GM23338 (cell line): ENCODE measurements at regions not wholly inside any gene's neighbourhood (a gene's known extent, or its start where the extent isn't known, plus 50 kb on each side); places are given as distances from the start of the nearest gene placed in this dataset.

ENCODE experiments used
- CREB1 ChIP-seq: fragments of 250-450 bp; sonication (Bioruptor Pico); IDR thresholded peaks from 2 replicates; pipeline ENCODE4 v1.5.0; 2020; ENCODE audit warnings: low read depth, mild to moderate bottlenecking, moderate library complexity
- ETS1 ChIP-seq: IDR thresholded peaks from 2 replicates; pipeline ENCODE4 v1.6.1; 2016; ENCODE audit warnings: antibody characterized with exemption
- EZH2 ChIP-seq: fragments of 200-600 bp; sonication (generic); IDR thresholded peaks from one replicate; pipeline ENCODE4 v1.8.0; 2017; ENCODE audit warnings: antibody characterized with exemption, mild to moderate bottlenecking, low read depth; ENCODE audit not compliant: unreplicated experiment
- EZH2phosphoT487 ChIP-seq: fragments of 200-600 bp; sonication (generic); IDR thresholded peaks from one replicate; pipeline ENCODE4 v1.8.1; 2018; ENCODE audit warnings: antibody characterized with exemption; ENCODE audit not compliant: unreplicated experiment
- JUNB ChIP-seq: IDR thresholded peaks from one replicate; pipeline ENCODE4 v1.6.1; 2016; ENCODE audit warnings: antibody characterized with exemption; ENCODE audit not compliant: unreplicated experiment
- NANOG ChIP-seq: IDR thresholded peaks from 2 replicates; pipeline ENCODE4 v1.6.1; 2016; ENCODE audit warnings: antibody characterized with exemption, borderline replicate concordance
- POLR2AphosphoS5 ChIP-seq: IDR thresholded peaks from 2 replicates; pipeline ENCODE4 v1.6.1; 2016; ENCODE audit warnings: antibody characterized with exemption, low read depth
- STAT1 ChIP-seq: IDR thresholded peaks from one replicate; pipeline ENCODE4 v1.6.1; 2016; ENCODE audit warnings: antibody characterized with exemption; ENCODE audit not compliant: unreplicated experiment
- ZNF114 ChIP-seq: fragments of 250-450 bp; sonication (Bioruptor Pico); IDR thresholded peaks from 2 replicates; pipeline ENCODE4 v1.5.0; 2020; ENCODE audit warnings: mild to moderate bottlenecking, moderate library complexity
- ZNF331 ChIP-seq: fragments of 250-450 bp; sonication (Bioruptor Pico); IDR thresholded peaks from 2 replicates; pipeline ENCODE4 v1.5.0; 2020; ENCODE audit warnings: low read depth, mild to moderate bottlenecking, moderate library complexity
- ZNF462 ChIP-seq: fragments of 250-450 bp; sonication (Bioruptor Pico); IDR thresholded peaks from 2 replicates; pipeline ENCODE4 v1.5.0; 2020; ENCODE audit warnings: mild to moderate bottlenecking, moderate library complexity
- TF ChIP-seq, protein P1 (sequence below): IDR thresholded peaks from one replicate; pipeline ENCODE4 v1.6.1; 2018; ENCODE audit warnings: antibody characterized with exemption; ENCODE audit not compliant: unreplicated experiment
- TF ChIP-seq, protein P2 (sequence below), 2 experiments: fragments of 200-600 bp in 1 of 2; sonication (generic) in 1 of 2; conservative IDR thresholded peaks; 2 replicates each; pipeline versions ENCODE4 v1.5.1 to v1.6.1; 2016 to 2017; ENCODE audit warnings: antibody characterized with exemption in 2 of 2, low read depth in 2 of 2, mild to moderate bottlenecking in 2 of 2, moderate library complexity in 1 of 2

- TF ChIP-seq, protein P1, sequence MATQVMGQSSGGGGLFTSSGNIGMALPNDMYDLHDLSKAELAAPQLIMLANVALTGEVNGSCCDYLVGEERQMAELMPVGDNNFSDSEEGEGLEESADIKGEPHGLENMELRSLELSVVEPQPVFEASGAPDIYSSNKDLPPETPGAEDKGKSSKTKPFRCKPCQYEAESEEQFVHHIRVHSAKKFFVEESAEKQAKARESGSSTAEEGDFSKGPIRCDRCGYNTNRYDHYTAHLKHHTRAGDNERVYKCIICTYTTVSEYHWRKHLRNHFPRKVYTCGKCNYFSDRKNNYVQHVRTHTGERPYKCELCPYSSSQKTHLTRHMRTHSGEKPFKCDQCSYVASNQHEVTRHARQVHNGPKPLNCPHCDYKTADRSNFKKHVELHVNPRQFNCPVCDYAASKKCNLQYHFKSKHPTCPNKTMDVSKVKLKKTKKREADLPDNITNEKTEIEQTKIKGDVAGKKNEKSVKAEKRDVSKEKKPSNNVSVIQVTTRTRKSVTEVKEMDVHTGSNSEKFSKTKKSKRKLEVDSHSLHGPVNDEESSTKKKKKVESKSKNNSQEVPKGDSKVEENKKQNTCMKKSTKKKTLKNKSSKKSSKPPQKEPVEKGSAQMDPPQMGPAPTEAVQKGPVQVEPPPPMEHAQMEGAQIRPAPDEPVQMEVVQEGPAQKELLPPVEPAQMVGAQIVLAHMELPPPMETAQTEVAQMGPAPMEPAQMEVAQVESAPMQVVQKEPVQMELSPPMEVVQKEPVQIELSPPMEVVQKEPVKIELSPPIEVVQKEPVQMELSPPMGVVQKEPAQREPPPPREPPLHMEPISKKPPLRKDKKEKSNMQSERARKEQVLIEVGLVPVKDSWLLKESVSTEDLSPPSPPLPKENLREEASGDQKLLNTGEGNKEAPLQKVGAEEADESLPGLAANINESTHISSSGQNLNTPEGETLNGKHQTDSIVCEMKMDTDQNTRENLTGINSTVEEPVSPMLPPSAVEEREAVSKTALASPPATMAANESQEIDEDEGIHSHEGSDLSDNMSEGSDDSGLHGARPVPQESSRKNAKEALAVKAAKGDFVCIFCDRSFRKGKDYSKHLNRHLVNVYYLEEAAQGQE, result no peak
- TF ChIP-seq, protein P2, sequence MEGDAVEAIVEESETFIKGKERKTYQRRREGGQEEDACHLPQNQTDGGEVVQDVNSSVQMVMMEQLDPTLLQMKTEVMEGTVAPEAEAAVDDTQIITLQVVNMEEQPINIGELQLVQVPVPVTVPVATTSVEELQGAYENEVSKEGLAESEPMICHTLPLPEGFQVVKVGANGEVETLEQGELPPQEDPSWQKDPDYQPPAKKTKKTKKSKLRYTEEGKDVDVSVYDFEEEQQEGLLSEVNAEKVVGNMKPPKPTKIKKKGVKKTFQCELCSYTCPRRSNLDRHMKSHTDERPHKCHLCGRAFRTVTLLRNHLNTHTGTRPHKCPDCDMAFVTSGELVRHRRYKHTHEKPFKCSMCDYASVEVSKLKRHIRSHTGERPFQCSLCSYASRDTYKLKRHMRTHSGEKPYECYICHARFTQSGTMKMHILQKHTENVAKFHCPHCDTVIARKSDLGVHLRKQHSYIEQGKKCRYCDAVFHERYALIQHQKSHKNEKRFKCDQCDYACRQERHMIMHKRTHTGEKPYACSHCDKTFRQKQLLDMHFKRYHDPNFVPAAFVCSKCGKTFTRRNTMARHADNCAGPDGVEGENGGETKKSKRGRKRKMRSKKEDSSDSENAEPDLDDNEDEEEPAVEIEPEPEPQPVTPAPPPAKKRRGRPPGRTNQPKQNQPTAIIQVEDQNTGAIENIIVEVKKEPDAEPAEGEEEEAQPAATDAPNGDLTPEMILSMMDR (conservative IDR thresholded peaks at IDR 0.05; ENCODE audit: low read depth in 2 of 2), result no peak
- TF ChIP-seq JUNB (no peak), EZH2 (no peak), CREB1 (CRISPR knock-in tag) (no peak), POLR2AphosphoS5 (no peak), ZNF331 (CRISPR knock-in tag) (no peak), NANOG (no peak), STAT1 (no peak), EZH2phosphoT487 (no peak), ZNF114 (CRISPR knock-in tag) (no peak), ETS1 (no peak), ZNF462 (CRISPR knock-in tag) (no peak)
Measured at GRCh38 chr13:107374038-107374437, 806.1 kb upstream of the ARGLU1 start.
